GM12878 (cell line): ENCODE measurements at regions not wholly inside any gene's neighbourhood (a gene's known extent, or its start where the extent isn't known, plus 50 kb on each side); places are given as distances from the start of the nearest gene placed in this dataset.

Source experiments
- ATAC-seq: fragments of 200-7000 bp; cut with Tn5 transposase; 3 replicates; pipeline ENCODE4 v1.9.1; 2020; ENCODE audit warnings: mild to moderate bottlenecking, moderate library complexity
- BruUV-seq: library from RNA; stranded (reverse); fragments of 400-500 nt; replicated peaks from 2 replicates; lab custom pipeline; 2021; lab: Mats Ljungman, UMichigan
- CTCF ChIA-PET: fragments of 300-600 bp; sonication (Branson Sonifier 250); formaldehyde crosslinking; extraction: SDS; loops from one replicate; lab custom pipeline; 2021; ENCODE audit warnings: inconsistent platforms; lab: Yijun Ruan, JAX
- POLR2A ChIA-PET: fragments of 350-600 bp; formaldehyde crosslinking; extraction: SDS; loops from one replicate; lab custom pipeline; 2021; ENCODE audit warnings: inconsistent platforms; lab: Charles Lee
- RAD21 ChIA-PET: fragments of 300-600 bp; sonication (Branson Sonifier 250); formaldehyde crosslinking; loops from one replicate; lab custom pipeline; 2023; ENCODE audit warnings: antibody characterized with exemption; ENCODE audit not compliant: unreplicated experiment; lab: Charles Lee
- SMC1A ChIA-PET: fragments of 300-600 bp; sonication (Branson Sonifier 250); formaldehyde crosslinking; loops from one replicate; lab custom pipeline; 2023; ENCODE audit not compliant: unreplicated experiment, uncharacterized antibody; lab: Charles Lee
- DNase-seq: peaks from one replicate; pipeline ENCODE4 v3.0.0-alpha.2; 2011; ENCODE audit warnings: low read depth, low spot score
- FAIRE-seq: peaks from 3 replicates; lab custom pipeline; 2011; peaks lifted over from hg19 to GRCh38; lab: Jason Lieb, UNC
- H2AFZ ChIP-seq: 2 replicates; pipeline ENCODE4 v1.6.0; 2011; ENCODE audit warnings: low read depth, low read length, control low read depth; ENCODE audit not compliant: control insufficient read depth
- H3K27ac ChIP-seq: 2 replicates; pipeline ENCODE4 v1.5.1; 2011; ENCODE audit warnings: control low read depth; ENCODE audit not compliant: control insufficient read depth, insufficient read depth
- H3K27me3 ChIP-seq, 2 experiments: replicated peaks in 1 of 2; 2 replicates each; pipeline versions ENCODE4 v1.6.0 to v1.6.1; 2011; ENCODE audit warnings: low read length in 1 of 2; ENCODE audit not compliant: control insufficient read depth in 2 of 2, insufficient read depth in 2 of 2
- H3K36me3 ChIP-seq, 2 experiments: 2 replicates each; pipeline ENCODE4 v1.5.1; 2011; ENCODE audit warnings: low read length in 1 of 2; ENCODE audit not compliant: control insufficient read depth in 2 of 2, insufficient read depth in 2 of 2
- H3K4me1 ChIP-seq: 2 replicates; pipeline ENCODE4 v1.6.1; 2011; ENCODE audit warnings: mild to moderate bottlenecking, low read length, moderate library complexity, mixed read lengths; ENCODE audit not compliant: control insufficient read depth, insufficient read depth
- H3K4me2 ChIP-seq: 2 replicates; pipeline ENCODE4 v1.6.0; 2011; ENCODE audit warnings: control low read depth; ENCODE audit not compliant: control insufficient read depth, insufficient read depth
- H3K4me3 ChIP-seq: fragments of 200-600 bp; sonication (generic); 2 replicates; pipeline ENCODE4 v1.5.1; 2016
- H3K79me2 ChIP-seq: 2 replicates; pipeline ENCODE4 v1.6.0; 2011; ENCODE audit warnings: low read length; ENCODE audit not compliant: control insufficient read depth, insufficient read depth
- H3K9ac ChIP-seq: 2 replicates; pipeline ENCODE4 v1.8.0; 2011; ENCODE audit warnings: low read length, control low read depth, mixed read lengths; ENCODE audit not compliant: control insufficient read depth, insufficient read depth
- H3K9me3 ChIP-seq: replicated peaks from 3 replicates; pipeline ENCODE4 v1.5.1; 2011; ENCODE audit warnings: mild to moderate bottlenecking, low read length; ENCODE audit not compliant: control insufficient read depth, insufficient read depth
- H4K20me1 ChIP-seq: 2 replicates; pipeline ENCODE4 v1.6.0; 2011; ENCODE audit not compliant: control insufficient read depth, insufficient read depth
- BACH1 ChIP-seq: fragments of 450-650 bp; IDR thresholded peaks from 2 replicates; pipeline ENCODE4 v1.6.1; 2017; ENCODE audit warnings: mild to moderate bottlenecking, borderline replicate concordance
- BRCA1 ChIP-seq: IDR thresholded peaks from 2 replicates; pipeline ENCODE4 v1.6.1; 2011; ENCODE audit warnings: low read depth, low read length, improper control_type of control experiment
- CBFB ChIP-seq: IDR thresholded peaks from 2 replicates; pipeline ENCODE4 v1.6.1; 2016; ENCODE audit warnings: antibody characterized with exemption, low read depth
- HSF1 ChIP-seq: fragments of 150-350 bp; IDR thresholded peaks from 2 replicates; pipeline ENCODE4 v1.6.1; 2014; ENCODE audit warnings: mild to moderate bottlenecking, low read depth, low read length
- IRF4 ChIP-seq: IDR thresholded peaks from 2 replicates; pipeline ENCODE4 v1.6.1; 2011; ENCODE audit warnings: low read depth, low read length
- KDM1A ChIP-seq: fragments of 200-600 bp; sonication (generic); IDR thresholded peaks from 2 replicates; pipeline ENCODE4 v1.6.1; 2016; ENCODE audit warnings: borderline replicate concordance
- KLF5 ChIP-seq: fragments of 450-650 bp; IDR thresholded peaks from 2 replicates; pipeline ENCODE4 v1.6.1; 2014; ENCODE audit warnings: mild to moderate bottlenecking; ENCODE audit not compliant: partially characterized antibody
- MTA2 ChIP-seq: fragments of 450-650 bp; IDR thresholded peaks from 2 replicates; pipeline ENCODE4 v1.6.1; 2016; ENCODE audit warnings: low read depth, mild to moderate bottlenecking, moderate library complexity
- MTA3 ChIP-seq: IDR thresholded peaks from 2 replicates; pipeline ENCODE4 v1.6.1; 2012; ENCODE audit warnings: low read length, inconsistent platforms, borderline replicate concordance
- MXI1 ChIP-seq: fragments of 150-350 bp; IDR thresholded peaks from 2 replicates; pipeline ENCODE4 v1.6.1; 2011; ENCODE audit warnings: low read depth, mild to moderate bottlenecking, inconsistent platforms, low read length, improper control_type of control experiment
- RFX5 ChIP-seq: IDR thresholded peaks from 2 replicates; pipeline ENCODE4 v1.6.1; 2011; ENCODE audit warnings: low read depth, low read length, improper control_type of control experiment
- RUNX3 ChIP-seq: IDR thresholded peaks from 2 replicates; pipeline ENCODE4 v1.6.1; 2012; ENCODE audit warnings: low read length, inconsistent platforms
- SKIL ChIP-seq: fragments of 450-650 bp; IDR thresholded peaks from 2 replicates; pipeline ENCODE4 v1.6.1; 2017; ENCODE audit warnings: mild to moderate bottlenecking, low read depth, inconsistent platforms; ENCODE audit not compliant: poor library complexity, severe bottlenecking
- SMAD1 ChIP-seq: fragments of 450-650 bp; IDR thresholded peaks from 2 replicates; pipeline ENCODE4 v1.6.1; 2018; ENCODE audit warnings: mild to moderate bottlenecking, low read depth; ENCODE audit not compliant: partially characterized antibody
- TARDBP ChIP-seq: IDR thresholded peaks from 2 replicates; pipeline ENCODE4 v1.6.1; 2016; ENCODE audit warnings: borderline replicate concordance
- TCF3 ChIP-seq: IDR thresholded peaks from 2 replicates; pipeline ENCODE4 v1.6.1; 2012; ENCODE audit warnings: low read depth, mild to moderate bottlenecking, low read length, borderline replicate concordance; ENCODE audit not compliant: insufficient read depth
- ZBED1 ChIP-seq: IDR thresholded peaks from 2 replicates; pipeline ENCODE4 v1.6.1; 2016; ENCODE audit warnings: borderline replicate concordance
- ZNF207 ChIP-seq: fragments of 450-650 bp; IDR thresholded peaks from 2 replicates; pipeline ENCODE4 v1.6.1; 2014; ENCODE audit warnings: antibody characterized with exemption, mild to moderate bottlenecking, borderline replicate concordance
- ZNF687 ChIP-seq: fragments of 450-650 bp; IDR thresholded peaks from 2 replicates; pipeline ENCODE4 v1.6.1; 2017; ENCODE audit warnings: mild to moderate bottlenecking, moderate library complexity
- WGBS: methylation state at CpG from one replicate; pipeline ENCODE4 v1.1.6; 2016; ENCODE audit warnings: low lambda C conversion rate; ENCODE audit not compliant: insufficient replicate concordance, insufficient coverage; ENCODE audit errors: missing lambda C conversion rate; 5-methylcytosine and 5-hydroxymethylcytosine counted together
- in situ Hi-C: fragments of 300-500 bp; cut with MboI; formaldehyde crosslinking; loops from 9 replicates; pipeline ENCODE4 v1.14.3; 2018; ENCODE audit warnings: mixed read lengths
- intact Hi-C: fragments of 100-400 bp; cut with micrococcal nuclease; formaldehyde crosslinking; loops from one replicate; pipeline ENCODE4 v1.14.2; 2022; ENCODE audit not compliant: unreplicated experiment

DNA sequence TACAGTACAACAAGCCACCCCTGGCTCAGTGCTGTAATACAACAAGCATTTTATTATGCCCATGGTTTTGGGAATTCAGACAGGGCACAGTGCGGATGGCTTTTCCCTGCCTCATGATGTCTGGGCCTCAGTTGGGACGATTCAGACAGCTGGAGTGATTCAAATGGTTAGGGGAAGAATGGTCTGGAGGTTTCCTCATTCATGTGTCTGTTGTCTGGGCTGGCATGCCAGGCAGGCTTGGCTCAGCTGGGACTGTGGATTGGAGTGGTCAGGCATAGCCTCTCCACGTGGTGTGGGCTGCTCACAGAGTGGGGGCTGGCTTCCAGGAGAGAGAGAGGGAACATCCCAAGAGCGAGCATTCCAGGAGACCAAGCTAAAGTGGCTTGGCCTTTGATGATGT, 164.4 kb downstream of the C11orf91 start (continued):
- TF ChIP-seq TARDBP: no peak
- TF ChIP-seq ZBED1: no peak
- TF ChIP-seq CBFB: no peak
- TF ChIP-seq ZNF207: no peak
- no peak for TF ChIP-seq MTA2
- TF ChIP-seq, all 136 proteins: peak for 0

DNA sequence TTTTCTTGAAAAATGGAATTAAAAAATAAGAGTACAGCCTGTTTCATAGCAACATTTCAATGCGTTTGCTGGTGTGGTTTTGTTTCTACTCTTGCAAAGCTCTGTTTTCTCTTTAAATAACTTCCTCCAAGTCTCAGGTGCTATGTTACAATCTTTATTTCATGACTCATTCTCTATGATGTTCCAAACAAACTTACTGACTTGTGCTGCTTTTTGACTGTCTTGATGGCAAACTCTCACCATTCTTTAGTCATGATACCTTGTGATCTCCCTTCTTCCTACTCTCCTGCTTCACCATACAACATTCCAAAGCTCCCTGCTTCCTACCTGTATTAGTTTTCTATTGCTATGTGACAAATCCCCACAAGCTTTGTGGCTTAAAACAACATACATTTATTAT, 166.1 kb downstream of the C11orf91 start:
- 13% methylated on average over 1 of the region's 1 CpG for WGBS
- H3K4me3 ChIP-seq: no peak overlapping the region
- no peaks in the 10 kb centered on the region for H3K79me2 ChIP-seq
- no peak overlapping the region for H3K4me2 ChIP-seq
- H3K27me3 ChIP-seq: no peaks in the 10 kb centered on the region
- intact Hi-C loops (no loop called here), in situ Hi-C loops (no loop called here)
- peaks cover 3% of the 10 kb centered on the region for H3K4me1 ChIP-seq
- no peaks in the 10 kb centered on the region for H3K36me3 ChIP-seq
- no peak overlapping the region for H2AFZ ChIP-seq
- DNase-seq (no peak), FAIRE-seq (no peak), ATAC-seq (no peak)
- SMC1A ChIA-PET: no interaction called here
- POLR2A ChIA-PET: no interaction called here
- no peak for TF ChIP-seq ZNF687
- no peak for TF ChIP-seq BACH1
- no peak for TF ChIP-seq MTA3
- no peak for TF ChIP-seq HSF1
- no peak for TF ChIP-seq IRF4
- no peak for TF ChIP-seq MXI1
- TF ChIP-seq SMAD1: no peak
- TF ChIP-seq SKIL: no peak
- no peak for TF ChIP-seq RFX5
- no peak for TF ChIP-seq BRCA1
- TF ChIP-seq TCF3: no peak
- TF ChIP-seq RUNX3: no peak
- TF ChIP-seq KLF5: no peak
- no peak for TF ChIP-seq KDM1A
- RAD21 ChIA-PET: no interaction called here
- H3K9ac ChIP-seq: no peak overlapping the region
- BruUV-seq: no TSS peak
- no peaks in the 10 kb centered on the region for H4K20me1 ChIP-seq
- H3K9me3 ChIP-seq: peaks cover 3% of the 10 kb centered on the region; the same call in 1 of the 3 replicates
- CTCF ChIA-PET: no interaction called here
- no peak overlapping the region for H3K27ac ChIP-seq
